HG02610 (cell line): ENCODE measurements at regions not wholly inside any gene's neighbourhood (a gene's known extent, or its start where the extent isn't known, plus 50 kb on each side); places are given as distances from the start of the nearest gene placed in this dataset.

Source experiments
- ATAC-seq: cut with Tn5 transposase; IDR thresholded peaks from one replicate; pipeline ENCODE4 v1.9.1; 2021; ENCODE audit warnings: mild to moderate bottlenecking, moderate library complexity; ENCODE audit not compliant: unreplicated experiment

GRCh38 chr3:59424268-59425010, 374.6 kb upstream of the CFAP20DC start:
- ATAC-seq: no peak

DNA sequence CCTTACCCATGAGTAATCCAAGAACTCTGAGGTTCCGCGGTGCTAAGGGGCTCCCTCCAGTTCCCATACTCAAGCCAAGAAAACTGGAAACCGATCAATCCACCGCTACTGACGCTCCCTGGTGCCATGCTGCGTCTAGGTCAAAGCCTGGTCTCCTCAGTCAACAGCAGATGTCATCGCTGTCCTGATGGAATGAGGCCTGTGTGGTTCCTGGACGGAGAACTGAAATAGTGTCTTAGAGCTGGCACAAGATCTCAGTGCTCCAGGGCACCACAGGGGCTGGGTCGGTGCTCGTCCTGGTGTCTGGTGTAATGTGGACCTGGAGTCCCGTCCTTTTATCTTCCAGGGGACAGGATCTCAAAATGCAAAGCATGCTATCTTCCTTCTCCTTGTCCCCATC, 373.9 kb upstream of the CFAP20DC start:
- ATAC-seq: no peak

DNA sequence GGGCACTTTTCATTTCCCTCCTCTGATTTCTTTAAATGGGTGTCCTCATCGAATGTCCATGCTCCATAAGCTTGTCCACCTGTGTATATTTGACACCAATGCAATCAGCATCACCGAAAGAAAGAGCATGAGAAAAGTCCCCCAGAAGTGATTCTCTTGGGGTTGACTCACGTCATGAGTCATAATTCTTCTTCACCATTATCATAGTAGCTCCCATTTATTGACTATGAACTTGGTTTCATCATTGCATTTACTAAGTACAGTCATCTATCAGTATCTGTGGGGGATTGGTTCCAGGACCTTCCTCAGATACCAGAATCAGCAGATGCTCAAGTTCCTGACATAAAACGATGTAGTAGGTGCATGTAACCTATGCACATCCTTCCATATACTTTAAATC, 372.5 kb upstream of the CFAP20DC start:
- ATAC-seq: no peak

GRCh38 chr3:59418836-59419235, 369.0 kb upstream of the CFAP20DC start:
- no peak for ATAC-seq

DNA sequence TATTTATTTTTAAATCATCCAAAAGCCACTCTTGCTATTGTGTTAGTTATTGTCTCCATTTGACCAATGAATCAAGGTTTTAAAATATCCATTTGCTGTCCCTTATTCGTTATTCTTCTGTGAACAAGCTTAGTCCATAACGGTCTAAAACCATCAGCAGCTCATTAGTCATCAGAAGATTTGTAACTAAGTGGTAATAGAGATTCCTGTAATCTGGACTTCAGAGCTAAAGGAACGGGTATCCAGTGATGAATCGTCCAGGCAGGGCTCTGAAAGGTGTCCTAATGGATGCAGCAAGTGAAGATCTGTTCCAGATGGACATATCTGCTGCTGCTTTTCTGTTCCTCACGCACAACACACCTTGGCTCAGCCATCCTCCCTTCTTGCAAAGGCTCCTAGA, 362.7 kb upstream of the CFAP20DC start:
- ATAC-seq: no peak

GRCh38 chr3:59411694-59412093, 361.9 kb upstream of the CFAP20DC start:
- no peak for ATAC-seq

DNA sequence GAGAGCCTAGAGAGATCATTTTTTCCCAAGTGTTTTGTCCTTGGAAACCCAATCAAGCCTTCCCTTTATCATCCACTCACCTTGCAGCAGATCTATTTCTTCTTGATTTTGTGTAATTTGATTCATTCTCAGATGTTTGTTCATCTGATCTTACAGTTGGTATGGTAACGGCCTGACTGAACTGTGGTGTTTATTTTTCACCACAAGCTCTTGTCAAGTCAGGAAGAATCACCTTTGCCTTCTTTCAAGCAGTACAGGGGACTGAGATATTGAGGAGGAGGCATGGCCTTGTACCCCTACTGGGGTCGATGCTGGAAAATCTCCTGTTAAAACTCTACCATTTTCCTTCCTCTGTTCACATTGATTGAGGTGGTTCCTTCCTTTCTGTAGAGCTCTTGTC, 361.4 kb upstream of the CFAP20DC start:
- ATAC-seq: no peak

DNA sequence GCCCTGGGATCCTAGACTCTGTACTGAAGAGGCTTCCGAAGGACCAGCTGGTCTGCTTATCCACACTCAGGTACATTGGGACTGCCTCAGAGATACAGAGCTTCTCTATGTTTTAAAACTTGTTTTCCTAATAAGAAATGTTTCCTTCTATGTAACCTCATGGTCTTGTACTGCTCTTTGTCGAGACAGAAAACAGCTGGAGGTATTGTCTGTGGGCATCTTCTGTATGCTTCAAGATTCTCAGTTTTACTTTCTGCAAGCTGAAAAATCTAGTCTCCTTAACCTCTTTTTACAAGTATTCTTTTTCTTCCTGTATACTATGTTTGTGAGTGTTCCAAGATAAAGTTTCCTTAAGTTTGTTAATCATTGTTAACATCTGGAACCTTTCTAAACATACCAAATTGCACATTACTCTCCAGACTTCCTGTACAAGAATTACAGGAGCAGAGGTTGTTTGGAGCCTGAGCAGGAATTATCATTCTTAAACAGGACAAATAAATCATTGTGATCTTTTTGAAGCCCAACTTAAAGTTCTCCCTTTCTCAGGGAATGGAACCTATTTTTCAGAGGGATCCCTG, 358.3 kb upstream of the CFAP20DC start:
- no peak for ATAC-seq

DNA sequence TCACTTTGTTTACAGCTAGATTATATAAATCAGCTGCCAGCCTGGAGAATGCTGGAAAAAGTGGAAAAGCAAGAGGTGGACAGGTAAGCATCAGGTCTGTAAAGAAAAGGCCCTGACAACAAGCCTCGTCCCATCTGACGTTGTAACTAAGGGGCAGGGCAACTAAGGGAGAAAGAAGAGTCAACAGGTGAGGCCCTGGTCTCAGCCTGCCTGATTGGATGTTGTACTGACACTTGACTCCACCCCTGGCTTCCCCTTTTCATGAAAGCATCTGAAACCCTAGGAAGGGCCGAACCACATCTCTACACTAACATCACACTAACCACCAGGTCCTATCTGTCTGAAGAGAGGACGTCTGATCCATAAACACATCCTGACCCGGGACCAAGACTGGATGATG, 357.6 kb upstream of the CFAP20DC start:
- no peak for ATAC-seq

DNA sequence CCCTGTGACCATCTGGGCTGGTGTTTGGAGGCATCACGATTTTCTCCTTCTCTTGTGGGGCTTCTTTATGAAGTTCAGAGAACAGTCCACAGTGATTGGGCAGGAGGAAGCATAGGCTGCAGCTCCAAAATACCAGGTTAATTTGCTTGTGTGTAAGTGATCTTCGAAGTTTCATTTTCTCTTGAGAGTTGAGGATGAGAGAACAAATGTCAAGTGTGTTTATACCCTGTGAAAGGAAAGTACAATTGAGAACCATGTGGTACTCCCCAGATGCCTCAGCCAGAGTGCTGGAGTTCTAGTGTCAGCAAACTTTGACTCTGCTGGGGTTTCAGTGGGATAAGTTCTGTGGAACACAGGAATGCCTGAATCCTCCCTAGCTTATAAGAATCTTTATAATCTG, 357.1 kb upstream of the CFAP20DC start:
- ATAC-seq: peak; percentile 81

GRCh38 chr3:59404851-59405250, 355.0 kb upstream of the CFAP20DC start:
- no peak for ATAC-seq

DNA sequence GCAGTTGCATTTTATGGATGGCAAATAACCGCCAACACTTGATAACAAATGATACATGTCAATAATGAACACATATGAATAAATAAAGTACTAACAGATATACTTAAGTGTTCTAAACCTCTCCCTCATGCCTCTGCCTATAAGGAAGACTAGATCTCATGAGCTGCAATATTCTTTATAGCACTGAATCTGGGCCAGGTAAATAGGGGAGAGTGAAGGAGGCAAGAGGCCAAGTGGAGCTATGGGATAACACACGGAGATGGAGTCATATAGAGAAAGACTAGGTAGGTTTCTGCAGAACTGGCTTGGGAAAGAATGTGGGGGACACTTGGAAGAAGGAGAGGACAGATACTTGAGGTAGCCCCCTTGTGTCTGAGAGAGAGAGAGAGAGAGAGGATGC, 354.2 kb upstream of the CFAP20DC start:
- ATAC-seq: no peak

DNA sequence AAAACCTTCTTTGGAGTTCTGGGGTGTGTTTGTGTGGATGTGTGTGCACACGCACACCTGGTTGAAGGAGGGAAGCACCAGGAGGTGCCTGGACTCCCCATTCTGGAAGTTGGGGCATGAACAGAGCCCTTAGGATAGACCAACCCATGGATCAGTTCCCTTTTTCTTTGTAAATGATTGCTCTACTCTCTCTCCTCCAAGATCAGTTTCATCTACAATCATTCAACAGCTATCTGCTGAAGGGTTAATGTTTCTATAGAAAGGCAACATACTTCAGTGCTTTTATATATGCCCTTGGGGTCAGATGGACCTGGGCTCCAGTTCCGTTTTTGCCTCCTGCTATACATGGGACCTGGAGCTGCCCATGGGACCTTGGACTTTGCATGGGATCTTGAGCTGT, 352.1 kb upstream of the CFAP20DC start:
- ATAC-seq: no peak

DNA sequence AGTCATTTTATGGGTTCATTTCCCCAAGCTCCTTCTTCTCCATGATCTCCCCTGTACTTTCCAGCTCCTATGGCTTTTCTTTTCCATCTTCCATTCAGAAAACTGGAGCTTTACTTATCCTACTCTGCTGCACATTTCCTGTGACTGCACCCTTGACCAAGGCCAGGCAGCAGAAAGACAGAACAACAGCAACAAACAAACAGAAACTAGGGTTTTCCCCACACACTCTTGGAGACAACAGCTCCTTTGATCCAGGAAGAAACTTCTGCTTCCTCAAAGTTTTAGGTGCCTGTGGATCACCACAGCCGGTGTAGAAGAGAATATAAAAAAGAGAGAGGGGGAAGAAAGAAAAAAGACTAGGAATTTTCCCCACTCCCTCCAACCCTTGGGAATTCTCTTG, 342.3 kb upstream of the CFAP20DC start:
- no peak for ATAC-seq

- ATAC-seq: no peak
Observed at GRCh38 chr3:59391131-59391530, 341.3 kb upstream of the CFAP20DC start.

DNA sequence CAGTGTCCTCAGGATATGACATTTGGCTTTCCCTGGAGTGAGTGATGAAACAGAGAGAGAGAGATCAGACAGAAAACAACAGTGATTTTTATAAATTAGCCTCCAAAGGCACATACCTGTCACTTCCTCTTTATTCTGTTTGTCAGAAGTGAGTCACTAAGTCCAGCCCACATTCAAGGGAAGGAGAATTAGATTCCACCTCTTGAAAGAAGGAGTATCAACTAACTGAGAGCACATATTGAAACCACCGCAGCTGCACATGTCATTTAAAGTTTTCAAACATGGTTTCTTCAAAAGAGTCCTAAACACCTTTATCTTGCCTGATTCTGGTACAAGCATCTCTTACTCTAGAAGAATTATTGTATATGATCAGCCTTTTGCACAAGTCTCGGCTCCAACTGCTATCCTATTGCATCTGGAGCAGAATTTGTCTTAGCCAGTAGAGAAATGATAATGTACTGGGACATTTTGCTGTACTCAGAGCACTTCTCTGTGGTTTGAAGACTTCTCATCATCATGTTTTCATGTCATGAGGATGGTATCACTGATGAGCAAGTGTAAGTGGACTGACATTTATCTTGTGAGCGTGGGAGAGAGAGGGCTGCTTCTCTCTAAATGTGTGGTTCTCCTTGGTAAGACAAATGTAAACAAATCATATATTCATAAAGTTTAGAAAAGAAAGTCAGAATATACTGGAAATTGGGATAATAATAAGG, 338.9 kb upstream of the CFAP20DC start:
- ATAC-seq: peak; percentile 46

DNA sequence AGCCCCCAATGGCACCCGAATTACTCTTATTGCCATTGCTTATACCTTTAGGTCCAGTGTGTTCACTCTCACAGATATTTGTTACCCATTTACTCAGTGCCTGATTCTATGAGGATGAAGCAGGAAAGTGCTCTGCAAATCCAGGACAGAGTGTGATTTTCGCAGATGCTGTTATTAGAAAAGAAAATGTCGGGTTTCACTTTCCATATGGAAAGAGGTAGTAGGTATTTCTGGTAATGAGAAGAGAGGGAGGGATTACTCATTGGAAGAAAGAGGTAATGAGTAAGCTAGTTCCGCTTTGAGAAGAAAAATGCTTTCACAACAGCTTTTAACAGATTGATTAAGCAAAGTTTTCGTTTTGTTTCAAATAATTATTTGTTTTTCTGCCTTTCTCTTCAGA, 336.3 kb upstream of the CFAP20DC start:
- ATAC-seq: peak; percentile 81

- ATAC-seq: no peak
Observed at GRCh38 chr3:59385547-59385946, 335.7 kb upstream of the CFAP20DC start.

GRCh38 chr3:59381282-59381681, 331.5 kb upstream of the CFAP20DC start:
- peak; percentile 63 for ATAC-seq

DNA sequence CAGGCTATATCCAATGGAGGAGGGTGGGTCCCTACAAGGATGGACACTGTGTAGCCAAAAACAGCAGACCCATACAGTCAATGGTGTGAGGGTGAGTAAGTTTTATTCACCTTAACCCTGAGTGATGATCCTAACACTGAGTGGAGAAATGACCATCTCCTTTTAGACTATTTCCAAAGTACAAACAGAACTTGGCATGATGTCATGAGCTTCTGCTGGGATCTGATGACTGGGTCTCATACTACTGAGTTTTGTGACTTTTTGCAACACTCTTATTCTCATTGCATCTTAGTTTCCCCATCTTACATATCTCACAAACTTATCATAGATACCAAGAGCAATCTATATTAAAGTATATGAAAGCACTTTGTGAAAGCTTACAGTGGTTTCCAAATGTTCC, 330.3 kb upstream of the CFAP20DC start:
- ATAC-seq: no peak

DNA sequence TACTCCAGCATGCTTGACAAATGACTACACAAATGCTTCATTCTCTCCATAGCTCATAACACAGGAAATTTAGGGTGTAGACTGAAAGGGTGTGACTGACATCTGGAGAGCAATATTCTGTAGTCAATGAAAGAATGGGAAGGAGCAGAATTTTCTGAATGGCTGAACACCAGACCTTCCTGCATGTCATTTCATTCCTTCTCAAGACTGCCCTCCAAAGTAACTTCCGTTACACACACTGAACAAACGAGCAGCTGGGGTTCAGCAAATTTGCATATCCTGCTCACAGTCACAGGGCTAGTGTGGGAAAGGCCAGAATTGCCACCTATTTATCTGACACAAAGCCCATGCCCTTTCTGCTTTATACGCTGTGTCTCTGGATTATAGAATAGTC, 325.0 kb upstream of the CFAP20DC start:
- ATAC-seq: peak; percentile 99

DNA sequence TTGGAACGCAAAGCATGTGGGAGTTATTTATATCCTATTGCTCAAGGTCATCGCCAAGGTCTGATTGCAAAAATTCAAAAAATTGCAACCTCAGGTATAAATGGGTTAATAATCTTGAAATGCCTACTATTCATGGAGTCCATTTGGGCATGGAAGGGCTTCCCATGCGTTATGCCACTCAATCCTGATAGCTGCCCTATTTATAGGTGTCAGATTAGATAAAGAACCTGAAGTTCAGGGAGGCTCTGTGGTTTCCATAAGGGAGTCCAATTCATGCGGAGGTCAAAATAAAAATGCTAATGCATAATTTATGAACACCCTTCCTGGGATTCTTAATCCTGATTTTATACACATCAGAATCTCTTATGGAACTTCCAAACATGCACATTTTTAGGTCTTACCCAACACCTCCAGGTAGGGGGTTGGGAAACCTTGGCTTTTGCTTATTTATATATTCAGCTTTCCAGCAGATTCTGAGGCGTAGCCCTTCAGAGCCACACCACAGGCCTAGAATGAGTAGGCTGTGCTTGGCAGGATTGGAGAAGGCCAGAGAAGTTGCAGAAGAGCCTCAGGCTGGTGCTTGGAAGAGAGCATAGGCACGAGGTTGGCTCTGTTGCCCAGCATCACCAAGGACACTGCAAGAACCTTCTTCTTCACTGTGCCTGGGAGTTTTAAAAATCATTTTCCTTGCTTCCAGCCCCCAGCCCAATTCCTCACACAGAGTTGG, 324.4 kb upstream of the CFAP20DC start:
- ATAC-seq: peak; percentile 18
